AG09309 (cell line): ENCODE measurements at regions not wholly inside any gene's neighbourhood (a gene's known extent, or its start where the extent isn't known, plus 50 kb on each side); places are given as distances from the start of the nearest gene placed in this dataset.
"Not testable (repeated sequence)": the region's sequence is repeated elsewhere in the genome, so short reads cannot be mapped to it uniquely, and the experiment has no call there.

Source experiments
- DNase-seq: peaks from one replicate; pipeline ENCODE4 v3.0.0-alpha.2; 2010; ENCODE audit warnings: low read depth
- H3K4me3 ChIP-seq: 2 replicates; pipeline ENCODE4 v1.5.1; 2011; ENCODE audit warnings: mild to moderate bottlenecking, low read depth, low read length, moderate library complexity; ENCODE audit not compliant: control insufficient read depth
- CTCF ChIP-seq: IDR thresholded peaks from 2 replicates; pipeline ENCODE4 v1.5.1; 2011; ENCODE audit warnings: mild to moderate bottlenecking, low read depth, low read length, inconsistent platforms; ENCODE audit not compliant: insufficient read depth, control insufficient read depth; ENCODE audit errors: missing control alignments

GRCh38 chr21:15627011-15627410 lies 102.8 kb upstream of the USP25 start:
- TF ChIP-seq CTCF, result no peak
- DNase-seq, result no peak
- H3K4me3 ChIP-seq, result no peak overlapping the region

GRCh38 chr21:15627823-15628222 lies 102.0 kb upstream of the USP25 start:
- TF ChIP-seq CTCF, result no peak
- DNase-seq, result no peak
- H3K4me3 ChIP-seq, result no peak overlapping the region

- no peak overlapping the region for H3K4me3 ChIP-seq
- DNase-seq, result peak; percentile 21
- TF ChIP-seq CTCF, result no peak
These were observed 98.4 kb upstream of the USP25 start for GRCh38 chr21:15631342-15631741.

GRCh38 chr21:15634541-15634940 lies 95.2 kb upstream of the USP25 start:
- H3K4me3 ChIP-seq, DNase-seq: not testable (repeated sequence)

- no peak for TF ChIP-seq CTCF
- DNase-seq, result no peak
- no peak overlapping the region for H3K4me3 ChIP-seq
These were observed 90.8 kb upstream of the USP25 start for GRCh38 chr21:15638856-15639549.

- DNase-seq, H3K4me3 ChIP-seq: not testable (repeated sequence)
These were observed 89.7 kb upstream of the USP25 start for GRCh38 chr21:15640113-15640512.

- no peak for TF ChIP-seq CTCF
- DNase-seq, result no peak
- H3K4me3 ChIP-seq, result no peak overlapping the region
These were observed 85.3 kb upstream of the USP25 start for GRCh38 chr21:15644489-15644888.

GRCh38 chr21:15645830-15646229 lies 84.0 kb upstream of the USP25 start:
- H3K4me3 ChIP-seq, result no peak overlapping the region
- no peak for TF ChIP-seq CTCF
- DNase-seq, result no peak
